ENCODE measurements at regions not wholly inside any gene's neighbourhood (a gene's known extent, or its start where the extent isn't known, plus 50 kb on each side); places are given as distances from the start of the nearest gene placed in this dataset.

- Histone ChIP-seq H3K23ac (ENCODE audit: low read length) (no peak overlapping the region), H3K4me1 (ENCODE audit: control insufficient read depth, low read depth, low read length) (no peaks in the 10 kb centered on the region), H3K4me2 (ENCODE audit: low read length) (no peak overlapping the region), H3K4me3 (ENCODE audit: low read length) (no peak overlapping the region), H2BK15ac (replicated peaks; ENCODE audit: low read depth) (no peak overlapping the region), H3K27ac (ENCODE audit: low read depth, low read length) (no peak overlapping the region), H3K79me1 (ENCODE audit: low read length) (no peaks in the 10 kb centered on the region), H3K27me3 (ENCODE audit: insufficient read depth, low read length, poor library complexity) (no peaks in the 10 kb centered on the region), H4K8ac (ENCODE audit: low read depth, low read length) (no peak overlapping the region), H2AK5ac (ENCODE audit: low read length) (no peak overlapping the region), H2BK120ac (ENCODE audit: low read depth, low read length) (no peak overlapping the region), H3K36me3 (ENCODE audit: control insufficient read depth, insufficient read depth, low read length) (no peaks in the 10 kb centered on the region), H3K79me2 (ENCODE audit: control insufficient read depth, insufficient read depth, low read length) (no peaks in the 10 kb centered on the region), H3K9ac (ENCODE audit: low read length) (no peak overlapping the region), H3K18ac (ENCODE audit: low read length) (no peak overlapping the region), H3K4ac (ENCODE audit: low read depth, low read length) (no peak overlapping the region), H4K5ac (ENCODE audit: low read length) (no peak overlapping the region), H3K56ac (ENCODE audit: low read length) (no peak overlapping the region), H2BK5ac (ENCODE audit: low read length) (no peak overlapping the region)
- no peak for DNase-seq
- no CpG with 5 or more reads among the region's 6 CpGs for WGBS (ENCODE audit: extremely low coverage, insufficient coverage, low lambda C conversion rate)
These were observed 132.7 kb upstream of the ERCC6L2 start for GRCh38 chr9:95742821-95743220.

GRCh38 chr9:95741631-95742030, 133.9 kb upstream of the ERCC6L2 start:
- Histone ChIP-seq H3K18ac (ENCODE audit: low read length) (no peak overlapping the region), H2BK120ac (ENCODE audit: low read depth, low read length) (no peak overlapping the region), H4K5ac (ENCODE audit: low read length) (no peak overlapping the region), H3K79me1 (ENCODE audit: low read length) (no peaks in the 10 kb centered on the region), H3K56ac (ENCODE audit: low read length) (no peak overlapping the region), H3K9ac (ENCODE audit: low read length) (no peak overlapping the region), H3K4ac (ENCODE audit: low read depth, low read length) (no peak overlapping the region), H3K27ac (ENCODE audit: low read depth, low read length) (no peak overlapping the region), H2BK5ac (ENCODE audit: low read length) (no peak overlapping the region), H2BK15ac (replicated peaks; ENCODE audit: low read depth) (no peak overlapping the region), H3K4me3 (ENCODE audit: low read length) (no peak overlapping the region), H3K79me2 (ENCODE audit: control insufficient read depth, insufficient read depth, low read length) (no peaks in the 10 kb centered on the region), H3K23ac (ENCODE audit: low read length) (no peak overlapping the region), H4K8ac (ENCODE audit: low read depth, low read length) (no peak overlapping the region), H2AK5ac (ENCODE audit: low read length) (no peak overlapping the region), H3K4me1 (ENCODE audit: control insufficient read depth, low read depth, low read length) (no peaks in the 10 kb centered on the region), H3K27me3 (ENCODE audit: insufficient read depth, low read length, poor library complexity) (no peaks in the 10 kb centered on the region), H3K36me3 (ENCODE audit: control insufficient read depth, insufficient read depth, low read length) (no peaks in the 10 kb centered on the region), H3K4me2 (ENCODE audit: low read length) (no peak overlapping the region)
- no CpG with 5 or more reads among the region's 2 CpGs for WGBS (ENCODE audit: extremely low coverage, insufficient coverage, low lambda C conversion rate)
- DNase-seq, result no peak

- H3K27ac ChIP-seq (ENCODE audit: low read depth, low read length), result no peak overlapping the region
- no peak overlapping the region for H3K9ac ChIP-seq (ENCODE audit: low read length)
- no peaks in the 10 kb centered on the region for H3K27me3 ChIP-seq (ENCODE audit: insufficient read depth, low read length, poor library complexity)
- no peak overlapping the region for H2BK15ac ChIP-seq (replicated peaks; ENCODE audit: low read depth)
- no peak overlapping the region for H3K23ac ChIP-seq (ENCODE audit: low read length)
- no peak overlapping the region for H3K4me2 ChIP-seq (ENCODE audit: low read length)
- no peak overlapping the region for H3K18ac ChIP-seq (ENCODE audit: low read length)
- H3K36me3 ChIP-seq (ENCODE audit: control insufficient read depth, insufficient read depth, low read length), result no peaks in the 10 kb centered on the region
- H3K4me1 ChIP-seq (ENCODE audit: control insufficient read depth, low read depth, low read length), result no peaks in the 10 kb centered on the region
- no peak overlapping the region for H3K4me3 ChIP-seq (ENCODE audit: low read length)
- H2BK120ac ChIP-seq (ENCODE audit: low read depth, low read length), result no peak overlapping the region
- H4K5ac ChIP-seq (ENCODE audit: low read length), result no peak overlapping the region
- no peaks in the 10 kb centered on the region for H3K79me2 ChIP-seq (ENCODE audit: control insufficient read depth, insufficient read depth, low read length)
- H3K4ac ChIP-seq (ENCODE audit: low read depth, low read length), result no peak overlapping the region
- no peak overlapping the region for H4K8ac ChIP-seq (ENCODE audit: low read depth, low read length)
- no peak overlapping the region for H3K56ac ChIP-seq (ENCODE audit: low read length)
- H2BK5ac ChIP-seq (ENCODE audit: low read length), result no peak overlapping the region
- DNase-seq, result no peak
- no peaks in the 10 kb centered on the region for H3K79me1 ChIP-seq (ENCODE audit: low read length)
- WGBS (ENCODE audit: extremely low coverage, insufficient coverage, low lambda C conversion rate), result no CpG with 5 or more reads among the region's 11 CpGs
- H2AK5ac ChIP-seq (ENCODE audit: low read length), result no peak overlapping the region
These were observed 135.1 kb upstream of the ERCC6L2 start for GRCh38 chr9:95740217-95741004.

- no peak overlapping the region for H3K4me3 ChIP-seq (ENCODE audit: low read length)
- H3K56ac ChIP-seq (ENCODE audit: low read length), result no peak overlapping the region
These were observed 137.1 kb upstream of the ERCC6L2 start for GRCh38 chr9:95738438-95738837.

GRCh38 chr9:95736891-95737522, 138.5 kb upstream of the ERCC6L2 start:
- no peak overlapping the region for H3K4ac ChIP-seq (ENCODE audit: low read depth, low read length)
- no peak overlapping the region for H3K56ac ChIP-seq (ENCODE audit: low read length)
- H3K4me3 ChIP-seq (ENCODE audit: low read length), result no peak overlapping the region
- no peaks in the 10 kb centered on the region for H3K79me1 ChIP-seq (ENCODE audit: low read length)
- no peak overlapping the region for H2BK5ac ChIP-seq (ENCODE audit: low read length)
- H3K36me3 ChIP-seq (ENCODE audit: control insufficient read depth, insufficient read depth, low read length), result no peaks in the 10 kb centered on the region
- no peak overlapping the region for H4K5ac ChIP-seq (ENCODE audit: low read length)
- no peak overlapping the region for H2BK15ac ChIP-seq (replicated peaks; ENCODE audit: low read depth)
- H3K79me2 ChIP-seq (ENCODE audit: control insufficient read depth, insufficient read depth, low read length), result no peaks in the 10 kb centered on the region
- H2AK5ac ChIP-seq (ENCODE audit: low read length), result no peak overlapping the region
- no peak overlapping the region for H3K18ac ChIP-seq (ENCODE audit: low read length)
- no peak overlapping the region for H3K9ac ChIP-seq (ENCODE audit: low read length)
- no peaks in the 10 kb centered on the region for H3K27me3 ChIP-seq (ENCODE audit: insufficient read depth, low read length, poor library complexity)
- WGBS (ENCODE audit: extremely low coverage, insufficient coverage, low lambda C conversion rate), result no CpG with 5 or more reads among the region's 15 CpGs
- no peak for DNase-seq
- H3K4me1 ChIP-seq (ENCODE audit: control insufficient read depth, low read depth, low read length), result no peaks in the 10 kb centered on the region
- no peak overlapping the region for H3K23ac ChIP-seq (ENCODE audit: low read length)
- H3K4me2 ChIP-seq (ENCODE audit: low read length), result no peak overlapping the region
- no peak overlapping the region for H3K27ac ChIP-seq (ENCODE audit: low read depth, low read length)
- H2BK120ac ChIP-seq (ENCODE audit: low read depth, low read length), result no peak overlapping the region
- no peak overlapping the region for H4K8ac ChIP-seq (ENCODE audit: low read depth, low read length)

More at GRCh38 chr9:95738438-95738837, 137.1 kb upstream of the ERCC6L2 start:
- Histone ChIP-seq H4K8ac (ENCODE audit: low read depth, low read length) (no peak overlapping the region), H3K18ac (ENCODE audit: low read length) (no peak overlapping the region), H3K4me2 (ENCODE audit: low read length) (no peak overlapping the region), H2BK120ac (ENCODE audit: low read depth, low read length) (no peak overlapping the region), H2BK5ac (ENCODE audit: low read length) (no peak overlapping the region), H3K27ac (ENCODE audit: low read depth, low read length) (no peak overlapping the region), H3K79me2 (ENCODE audit: control insufficient read depth, insufficient read depth, low read length) (no peaks in the 10 kb centered on the region), H3K27me3 (ENCODE audit: insufficient read depth, low read length, poor library complexity) (no peaks in the 10 kb centered on the region), H2BK15ac (replicated peaks; ENCODE audit: low read depth) (no peak overlapping the region), H3K36me3 (ENCODE audit: control insufficient read depth, insufficient read depth, low read length) (no peaks in the 10 kb centered on the region), H3K23ac (ENCODE audit: low read length) (no peak overlapping the region), H3K9ac (ENCODE audit: low read length) (no peak overlapping the region), H3K79me1 (ENCODE audit: low read length) (no peaks in the 10 kb centered on the region), H3K4ac (ENCODE audit: low read depth, low read length) (no peak overlapping the region), H3K4me1 (ENCODE audit: control insufficient read depth, low read depth, low read length) (no peaks in the 10 kb centered on the region), H2AK5ac (ENCODE audit: low read length) (no peak overlapping the region), H4K5ac (ENCODE audit: low read length) (no peak overlapping the region)
- DNase-seq, result no peak
- WGBS (ENCODE audit: extremely low coverage, insufficient coverage, low lambda C conversion rate), result no CpG with 5 or more reads among the region's 10 CpGs
